ENCODE measurements at regions not wholly inside any gene's neighbourhood (a gene's known extent, or its start where the extent isn't known, plus 50 kb on each side); places are given as distances from the start of the nearest gene placed in this dataset.

GRCh38 chr16:73232555-73233328, 184.8 kb upstream of the ZFHX3 start:
- Histone ChIP-seq H3K27me3 (ENCODE audit: insufficient read depth in 3 of 3, low read length in 2 of 3) (peaks cover 0 to 3% (median 0%) of the 10 kb centered on the region in 3 donors), H3K27ac (no peak overlapping the region), H3K36me3 (ENCODE audit: insufficient read depth in 1 of 2, low read depth in 1 of 2) (no peaks in the 10 kb centered on the region), H3K4me3 (peak overlapping the region; percentile 34), H3K9me3 (no peaks in the 10 kb centered on the region), H3K4me1 (no peaks in the 10 kb centered on the region)
- TF ChIP-seq CTCF (IDR thresholded peaks at IDR 0.05) = no peak
- ATAC-seq = peak in 3 of 4 donors; percentile 45 to 59 (median 58)
- intact Hi-C loops (cut with DNase I) = no loop called here
- DNase-seq = peak in 1 of 2 donors; percentile 42
- 11 to 23% (median 14%) methylated on average over 27 of the region's 27 CpGs for WGBS, 3 donors

- no peaks in the 10 kb centered on the region for H3K9me3 ChIP-seq
- H3K4me3 ChIP-seq = peak overlapping the region; percentile 34
- H3K27me3 ChIP-seq (ENCODE audit: insufficient read depth in 3 of 3, low read length in 2 of 3) = no peaks in the 10 kb centered on the region
- no peak for TF ChIP-seq CTCF (IDR thresholded peaks at IDR 0.05)
- intact Hi-C loops (cut with DNase I) = no loop called here
- 78 to 87% (median 82%) methylated on average over 26 of the region's 26 CpGs for WGBS, 3 donors
- DNase-seq (no peak), ATAC-seq (no peak)
- no peak overlapping the region for H3K27ac ChIP-seq
- no peaks in the 10 kb centered on the region for H3K36me3 ChIP-seq (ENCODE audit: insufficient read depth in 1 of 2, low read depth in 1 of 2)
- H3K4me1 ChIP-seq = no peaks in the 10 kb centered on the region
These were observed 184.1 kb upstream of the ZFHX3 start for GRCh38 chr16:73231944-73232554.

GRCh38 chr16:73231379-73231778, 183.5 kb upstream of the ZFHX3 start:
- H3K27ac ChIP-seq = no peak overlapping the region
- ATAC-seq (no peak), DNase-seq (no peak)
- no peak overlapping the region for H3K4me3 ChIP-seq
- WGBS, 3 donors = 87 to 92% (median 90%) methylated on average over 11 of the region's 11 CpGs
- no peaks in the 10 kb centered on the region for H3K36me3 ChIP-seq (ENCODE audit: insufficient read depth in 1 of 2, low read depth in 1 of 2)
- no peaks in the 10 kb centered on the region for H3K27me3 ChIP-seq (ENCODE audit: insufficient read depth in 3 of 3, low read length in 2 of 3)
- no peaks in the 10 kb centered on the region for H3K4me1 ChIP-seq
- TF ChIP-seq CTCF (IDR thresholded peaks at IDR 0.05) = no peak
- H3K9me3 ChIP-seq = no peaks in the 10 kb centered on the region
- intact Hi-C loops (cut with DNase I) = no loop called here

GRCh38 chr16:73230651-73231050, 182.7 kb upstream of the ZFHX3 start:
- Histone ChIP-seq H3K27me3 (ENCODE audit: insufficient read depth in 3 of 3, low read length in 2 of 3) (no peaks in the 10 kb centered on the region), H3K9me3 (no peaks in the 10 kb centered on the region), H3K4me3 (no peak overlapping the region), H3K27ac (no peak overlapping the region), H3K4me1 (no peaks in the 10 kb centered on the region), H3K36me3 (ENCODE audit: insufficient read depth in 1 of 2, low read depth in 1 of 2) (no peaks in the 10 kb centered on the region)
- TF ChIP-seq CTCF (IDR thresholded peaks at IDR 0.05) = no peak
- WGBS, 3 donors = 75 to 79% (median 78%) methylated on average over 7 of the region's 7 CpGs
- intact Hi-C loops (cut with DNase I) = no loop called here
- no peak for ATAC-seq
- DNase-seq = no peak

Data from psoas muscle (tissue), 7 donors.